ENCODE measurements at regions not wholly inside any gene's neighbourhood (a gene's known extent, or its start where the extent isn't known, plus 50 kb on each side); places are given as distances from the start of the nearest gene placed in this dataset.
A peak's percentile ranks its signal among the peaks of the same experiment; 100 is the strongest.

DNA sequence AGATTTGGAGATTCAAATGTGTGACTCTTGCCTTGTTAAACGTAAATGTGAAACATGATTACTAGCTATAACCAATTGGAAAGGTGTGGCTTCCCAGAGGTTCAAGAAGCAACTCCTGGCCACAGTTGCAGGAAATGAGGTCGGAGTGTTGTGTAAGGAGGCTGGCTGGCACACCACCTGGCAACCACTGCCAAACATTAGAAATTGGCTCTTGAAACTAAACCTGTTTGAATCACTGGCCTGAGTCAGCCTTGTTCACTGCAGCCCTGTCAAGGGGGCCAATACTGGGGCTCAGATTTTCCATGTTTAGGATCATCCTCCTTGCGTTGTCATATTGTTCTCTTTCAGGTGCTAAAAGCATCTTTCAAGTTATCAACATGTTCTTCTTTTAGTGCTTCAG, 206.3 kb downstream of the ARL6IP6 start (continued):
- TF ChIP-seq, protein P1, sequence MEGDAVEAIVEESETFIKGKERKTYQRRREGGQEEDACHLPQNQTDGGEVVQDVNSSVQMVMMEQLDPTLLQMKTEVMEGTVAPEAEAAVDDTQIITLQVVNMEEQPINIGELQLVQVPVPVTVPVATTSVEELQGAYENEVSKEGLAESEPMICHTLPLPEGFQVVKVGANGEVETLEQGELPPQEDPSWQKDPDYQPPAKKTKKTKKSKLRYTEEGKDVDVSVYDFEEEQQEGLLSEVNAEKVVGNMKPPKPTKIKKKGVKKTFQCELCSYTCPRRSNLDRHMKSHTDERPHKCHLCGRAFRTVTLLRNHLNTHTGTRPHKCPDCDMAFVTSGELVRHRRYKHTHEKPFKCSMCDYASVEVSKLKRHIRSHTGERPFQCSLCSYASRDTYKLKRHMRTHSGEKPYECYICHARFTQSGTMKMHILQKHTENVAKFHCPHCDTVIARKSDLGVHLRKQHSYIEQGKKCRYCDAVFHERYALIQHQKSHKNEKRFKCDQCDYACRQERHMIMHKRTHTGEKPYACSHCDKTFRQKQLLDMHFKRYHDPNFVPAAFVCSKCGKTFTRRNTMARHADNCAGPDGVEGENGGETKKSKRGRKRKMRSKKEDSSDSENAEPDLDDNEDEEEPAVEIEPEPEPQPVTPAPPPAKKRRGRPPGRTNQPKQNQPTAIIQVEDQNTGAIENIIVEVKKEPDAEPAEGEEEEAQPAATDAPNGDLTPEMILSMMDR (IDR thresholded peaks at IDR 0.05) = no peak

DNA sequence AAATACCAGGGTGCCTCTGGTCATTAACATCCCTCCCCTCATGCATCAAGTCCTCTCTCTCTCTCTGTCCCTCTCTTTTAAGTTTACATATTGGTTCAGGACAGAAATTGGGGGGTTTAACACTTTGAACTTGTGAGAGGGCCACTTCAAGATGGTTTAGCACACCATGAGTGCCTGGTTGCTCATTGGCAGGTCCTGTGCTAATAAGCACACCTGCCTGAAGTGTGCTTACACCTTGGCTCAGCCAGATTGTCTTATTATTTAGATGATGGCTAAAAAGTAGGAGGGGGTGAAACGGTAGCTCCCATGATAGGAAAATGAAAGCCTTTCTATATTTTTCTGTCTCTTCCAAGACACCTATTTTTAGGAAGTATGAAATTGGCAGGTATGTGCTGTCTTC, 205.8 kb downstream of the ARL6IP6 start:
- Histone ChIP-seq H3K27ac (ENCODE audit: low read length) (no peak overlapping the region), H3K9me3 (ENCODE audit: control insufficient read depth, insufficient read depth, low read depth, low read length) (no peaks in the 10 kb centered on the region), H3K27me3 (ENCODE audit: control insufficient read depth, insufficient read depth, low read length) (no peaks in the 10 kb centered on the region), H3K4me1 (ENCODE audit: control insufficient read depth, insufficient read depth, low read length) (no peaks in the 10 kb centered on the region), H3K36me3 (ENCODE audit: control insufficient read depth, insufficient read depth, low read length) (no peaks in the 10 kb centered on the region), H3K4me3 (ENCODE audit: low read depth in 2 of 2, low read length in 2 of 2) (no peak overlapping the region)
- TF ChIP-seq, protein P1 (IDR thresholded peaks at IDR 0.05) = no peak
- TF ChIP-seq TCF7L2 (IDR thresholded peaks at IDR 0.05; ENCODE audit: low read depth, low read length) (no peak), SIN3A (IDR thresholded peaks at IDR 0.05; ENCODE audit: borderline replicate concordance, insufficient read depth, low read depth, low read length) (no peak), POLR2AphosphoS5 (IDR thresholded peaks at IDR 0.05; ENCODE audit: low read depth, low read length) (no peak)
- TF ChIP-seq, protein P2, sequence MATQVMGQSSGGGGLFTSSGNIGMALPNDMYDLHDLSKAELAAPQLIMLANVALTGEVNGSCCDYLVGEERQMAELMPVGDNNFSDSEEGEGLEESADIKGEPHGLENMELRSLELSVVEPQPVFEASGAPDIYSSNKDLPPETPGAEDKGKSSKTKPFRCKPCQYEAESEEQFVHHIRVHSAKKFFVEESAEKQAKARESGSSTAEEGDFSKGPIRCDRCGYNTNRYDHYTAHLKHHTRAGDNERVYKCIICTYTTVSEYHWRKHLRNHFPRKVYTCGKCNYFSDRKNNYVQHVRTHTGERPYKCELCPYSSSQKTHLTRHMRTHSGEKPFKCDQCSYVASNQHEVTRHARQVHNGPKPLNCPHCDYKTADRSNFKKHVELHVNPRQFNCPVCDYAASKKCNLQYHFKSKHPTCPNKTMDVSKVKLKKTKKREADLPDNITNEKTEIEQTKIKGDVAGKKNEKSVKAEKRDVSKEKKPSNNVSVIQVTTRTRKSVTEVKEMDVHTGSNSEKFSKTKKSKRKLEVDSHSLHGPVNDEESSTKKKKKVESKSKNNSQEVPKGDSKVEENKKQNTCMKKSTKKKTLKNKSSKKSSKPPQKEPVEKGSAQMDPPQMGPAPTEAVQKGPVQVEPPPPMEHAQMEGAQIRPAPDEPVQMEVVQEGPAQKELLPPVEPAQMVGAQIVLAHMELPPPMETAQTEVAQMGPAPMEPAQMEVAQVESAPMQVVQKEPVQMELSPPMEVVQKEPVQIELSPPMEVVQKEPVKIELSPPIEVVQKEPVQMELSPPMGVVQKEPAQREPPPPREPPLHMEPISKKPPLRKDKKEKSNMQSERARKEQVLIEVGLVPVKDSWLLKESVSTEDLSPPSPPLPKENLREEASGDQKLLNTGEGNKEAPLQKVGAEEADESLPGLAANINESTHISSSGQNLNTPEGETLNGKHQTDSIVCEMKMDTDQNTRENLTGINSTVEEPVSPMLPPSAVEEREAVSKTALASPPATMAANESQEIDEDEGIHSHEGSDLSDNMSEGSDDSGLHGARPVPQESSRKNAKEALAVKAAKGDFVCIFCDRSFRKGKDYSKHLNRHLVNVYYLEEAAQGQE (IDR thresholded peaks at IDR 0.05; ENCODE audit: insufficient read depth in 1 of 2, low read depth in 2 of 2, low read length in 1 of 2) = no peak
- no TSS peak for BruUV-seq (replicated peaks)
- ATAC-seq (no peak), DNase-seq (ENCODE audit: low read depth, low spot score) (no peak)
- in situ Hi-C loops (cut with HindIII; ENCODE audit: low pct_unique_long_range_greater_than_20kb, low sequenced_read_pairs) = no loop called here
- intact Hi-C loops (cut with micrococcal nuclease; ENCODE audit: unreplicated experiment) = no loop called here
- ChIA-PET POLR2A (interaction anchor here (0.6 kb wide), 1 partner anchor 262 kb away, joined by 7 read pairs; no protein-coding TSS in a partner anchor), CTCF (no interaction called here)

DNA sequence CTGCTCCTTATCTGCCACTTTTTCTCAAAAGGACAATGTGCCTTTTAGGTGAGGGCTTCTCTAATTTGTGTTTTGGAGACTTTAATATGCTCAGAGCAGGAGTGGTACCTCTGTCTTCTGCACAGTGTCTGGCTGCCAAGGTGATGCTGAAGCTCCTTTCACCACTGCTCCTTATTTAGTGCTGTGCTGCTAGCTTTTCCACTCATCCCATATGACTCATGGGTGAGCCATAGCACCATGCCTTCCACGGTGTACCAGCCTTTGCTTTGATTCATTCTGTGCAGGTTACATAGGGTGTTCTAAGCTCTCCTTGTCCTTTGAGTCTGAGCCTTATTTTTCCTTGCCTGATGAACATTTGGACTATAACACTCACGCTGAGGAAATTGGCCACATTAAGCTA, 202.4 kb downstream of the ARL6IP6 start:
- in situ Hi-C loops (cut with HindIII; ENCODE audit: low pct_unique_long_range_greater_than_20kb, low sequenced_read_pairs) (no loop called here), intact Hi-C loops (cut with micrococcal nuclease; ENCODE audit: unreplicated experiment) (no loop called here)
- no peaks in the 10 kb centered on the region for H3K4me1 ChIP-seq (ENCODE audit: control insufficient read depth, insufficient read depth, low read length)
- H3K36me3 ChIP-seq (ENCODE audit: control insufficient read depth, insufficient read depth, low read length) = no peaks in the 10 kb centered on the region
- H3K9me3 ChIP-seq (ENCODE audit: control insufficient read depth, insufficient read depth, low read depth, low read length) = no peaks in the 10 kb centered on the region
- ChIA-PET POLR2A (no interaction called here), CTCF (no interaction called here)
- ATAC-seq (peak; percentile 51; the same call in 1 of the 2 replicates), DNase-seq (ENCODE audit: low read depth, low spot score) (peak; percentile 36)
- BruUV-seq (replicated peaks) = no TSS peak
- H3K27me3 ChIP-seq (ENCODE audit: control insufficient read depth, insufficient read depth, low read length) = no peaks in the 10 kb centered on the region
- no peak overlapping the region for H3K4me3 ChIP-seq (ENCODE audit: low read depth in 2 of 2, low read length in 2 of 2)
- no peak overlapping the region for H3K27ac ChIP-seq (ENCODE audit: low read length)
- no peak for TF ChIP-seq POLR2AphosphoS5 (IDR thresholded peaks at IDR 0.05; ENCODE audit: low read depth, low read length)
- TF ChIP-seq, protein P2 (IDR thresholded peaks at IDR 0.05; ENCODE audit: insufficient read depth in 1 of 2, low read depth in 2 of 2, low read length in 1 of 2) = no peak
- TF ChIP-seq, protein P1 (IDR thresholded peaks at IDR 0.05) = no peak
- TF ChIP-seq SIN3A (IDR thresholded peaks at IDR 0.05; ENCODE audit: borderline replicate concordance, insufficient read depth, low read depth, low read length) = no peak

Data from Panc1 (cell line).